ENCODE measurements at regions not wholly inside any gene's neighbourhood (a gene's known extent, or its start where the extent isn't known, plus 50 kb on each side); places are given as distances from the start of the nearest gene placed in this dataset.

- TF ChIP-seq CTCF (IDR thresholded peaks at IDR 0.05; ENCODE audit: insufficient read depth, low read length) (no peak), REST (IDR thresholded peaks at IDR 0.05; ENCODE audit: insufficient replicate concordance, low read depth) (no peak), SPI1 (IDR thresholded peaks at IDR 0.05; ENCODE audit: borderline replicate concordance, low read depth) (no peak), POLR2AphosphoS5 (IDR thresholded peaks at IDR 0.05; ENCODE audit: low read depth) (no peak)
These were observed 757.2 kb downstream of the BRD1 start for GRCh38 chr22:49070501-49070900.

Measured in HL-60 (cell line).